ENCODE measurements at regions not wholly inside any gene's neighbourhood (a gene's known extent, or its start where the extent isn't known, plus 50 kb on each side); places are given as distances from the start of the nearest gene placed in this dataset.

DNA sequence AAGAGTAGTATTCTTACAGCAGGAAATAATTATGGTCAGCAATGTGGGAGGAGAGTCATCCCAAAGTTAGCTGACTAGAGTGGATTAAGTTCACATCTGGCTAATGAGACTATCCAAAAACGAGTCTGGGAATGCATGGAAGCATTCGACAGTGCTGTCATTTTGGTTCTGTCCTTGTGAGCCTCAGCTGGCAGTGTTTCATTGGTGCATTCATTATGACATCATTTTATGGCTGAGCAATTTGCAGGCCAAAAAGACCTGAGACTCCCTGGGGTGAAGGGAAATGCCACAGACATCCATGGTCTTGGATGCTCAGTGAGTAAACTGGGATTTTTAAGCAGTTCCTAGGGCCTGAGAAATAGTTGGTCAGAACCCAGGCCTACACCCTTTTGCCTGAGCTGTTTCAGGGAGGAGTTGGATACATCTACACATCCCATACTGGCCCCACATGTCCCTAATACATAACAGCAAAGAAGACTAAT, 196.4 kb upstream of the CCN2 start:
- Histone ChIP-seq H3K27me3 (ENCODE audit: control insufficient read depth in 5 of 5, insufficient read depth in 4 of 5, low read length in 5 of 5) (no peaks in the 10 kb centered on the region), H3K9me3 (ENCODE audit: control insufficient read depth in 5 of 5, low read length in 5 of 5) (no peaks in the 10 kb centered on the region), H3K9ac (ENCODE audit: low read length in 5 of 5) (no peak overlapping the region), H3K27ac (ENCODE audit: low read depth, low read length) (peak overlapping the region; percentile 57), H3K36me3 (ENCODE audit: control insufficient read depth in 5 of 5, insufficient read depth in 5 of 5, low read length in 5 of 5) (no peaks in the 10 kb centered on the region), H3K4me3 (ENCODE audit: low read depth in 1 of 5, low read length in 5 of 5) (no peak overlapping the region), H3K4me1 (ENCODE audit: control insufficient read depth in 5 of 5, insufficient read depth in 5 of 5, low read length in 5 of 5) (no peaks in the 10 kb centered on the region)

DNA sequence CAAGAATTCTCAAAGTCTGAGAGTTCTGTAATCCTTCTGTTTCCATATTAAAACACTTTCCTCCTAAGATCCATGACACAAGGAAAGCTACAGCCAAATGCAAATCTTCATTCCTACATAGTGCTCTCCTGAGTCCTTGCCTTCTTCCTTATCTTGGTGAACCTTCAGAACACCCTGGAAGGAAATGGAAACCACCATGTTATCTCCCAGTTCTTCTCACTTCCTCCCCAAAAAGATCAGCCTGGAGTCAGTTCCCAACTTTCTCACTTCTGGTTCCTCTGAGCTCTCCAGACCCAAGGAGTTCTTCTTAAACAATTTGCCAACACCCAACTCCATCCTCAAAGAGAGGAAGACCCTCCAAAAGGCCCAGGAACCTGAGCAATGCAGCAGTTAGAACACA, 193.3 kb upstream of the CCN2 start:
- Histone ChIP-seq H3K27ac (ENCODE audit: low read depth, low read length) (no peak overlapping the region), H3K36me3 (ENCODE audit: control insufficient read depth in 5 of 5, insufficient read depth in 5 of 5, low read length in 5 of 5) (no peaks in the 10 kb centered on the region), H3K27me3 (ENCODE audit: control insufficient read depth in 5 of 5, insufficient read depth in 4 of 5, low read length in 5 of 5) (no peaks in the 10 kb centered on the region), H3K4me3 (ENCODE audit: low read depth in 1 of 5, low read length in 5 of 5) (no peak overlapping the region), H3K9ac (ENCODE audit: low read length in 5 of 5) (no peak overlapping the region), H3K4me1 (ENCODE audit: control insufficient read depth in 5 of 5, insufficient read depth in 5 of 5, low read length in 5 of 5) (no peaks in the 10 kb centered on the region), H3K9me3 (ENCODE audit: control insufficient read depth in 5 of 5, low read length in 5 of 5) (no peaks in the 10 kb centered on the region)

DNA sequence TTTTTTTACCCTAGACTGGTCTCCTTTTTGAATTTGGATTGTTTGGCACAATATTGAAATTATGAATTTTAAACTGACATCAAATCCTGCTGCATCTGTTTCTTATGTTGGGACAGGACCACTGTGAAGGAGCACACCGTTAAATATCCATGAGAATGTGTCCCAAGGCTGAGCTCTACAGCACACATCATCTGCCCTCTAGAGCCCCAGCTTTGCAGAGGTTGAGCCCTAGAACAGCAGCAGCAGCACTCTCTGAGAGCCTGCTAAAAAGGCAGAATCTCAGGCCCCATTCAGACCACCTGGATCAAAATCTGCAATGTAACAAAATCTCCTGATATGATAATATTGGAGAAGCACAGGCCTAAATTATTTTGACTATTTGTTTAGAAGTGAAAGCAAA, 192.1 kb upstream of the CCN2 start:
- no peak overlapping the region for H3K4me3 ChIP-seq (ENCODE audit: low read depth in 1 of 5, low read length in 5 of 5)
- H3K9ac ChIP-seq (ENCODE audit: low read length in 5 of 5), result no peak overlapping the region
- H3K27ac ChIP-seq (ENCODE audit: low read depth, low read length), result no peak overlapping the region
- H3K4me1 ChIP-seq (ENCODE audit: control insufficient read depth in 5 of 5, insufficient read depth in 5 of 5, low read length in 5 of 5), result no peaks in the 10 kb centered on the region
- H3K27me3 ChIP-seq (ENCODE audit: control insufficient read depth in 5 of 5, insufficient read depth in 4 of 5, low read length in 5 of 5), result no peaks in the 10 kb centered on the region
- H3K9me3 ChIP-seq (ENCODE audit: control insufficient read depth in 5 of 5, low read length in 5 of 5), result no peaks in the 10 kb centered on the region
- H3K36me3 ChIP-seq (ENCODE audit: control insufficient read depth in 5 of 5, insufficient read depth in 5 of 5, low read length in 5 of 5), result no peaks in the 10 kb centered on the region

DNA sequence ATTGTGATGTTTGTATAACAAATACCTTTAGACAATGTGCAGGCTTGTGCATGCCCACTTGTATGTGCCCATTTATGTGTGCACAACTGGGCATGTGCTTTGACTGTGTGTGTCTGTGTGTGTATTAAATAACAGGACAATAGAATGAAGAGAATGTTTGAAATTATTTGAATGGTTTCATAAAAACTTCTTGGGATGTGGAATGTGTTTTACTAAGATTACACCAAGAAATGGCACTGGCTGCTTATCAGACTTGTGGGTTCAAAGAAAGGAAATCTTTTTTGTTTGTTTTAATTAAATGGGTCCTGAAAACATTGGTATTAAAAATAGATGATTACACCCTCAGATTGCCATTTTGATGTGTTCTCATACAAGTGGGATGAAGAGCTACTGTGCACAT, 191.6 kb upstream of the CCN2 start:
- Histone ChIP-seq H3K36me3 (ENCODE audit: control insufficient read depth in 5 of 5, insufficient read depth in 5 of 5, low read length in 5 of 5) (no peaks in the 10 kb centered on the region), H3K4me3 (ENCODE audit: low read depth in 1 of 5, low read length in 5 of 5) (no peak overlapping the region), H3K4me1 (ENCODE audit: control insufficient read depth in 5 of 5, insufficient read depth in 5 of 5, low read length in 5 of 5) (no peaks in the 10 kb centered on the region), H3K27ac (ENCODE audit: low read depth, low read length) (no peak overlapping the region), H3K9me3 (ENCODE audit: control insufficient read depth in 5 of 5, low read length in 5 of 5) (no peaks in the 10 kb centered on the region), H3K27me3 (ENCODE audit: control insufficient read depth in 5 of 5, insufficient read depth in 4 of 5, low read length in 5 of 5) (no peaks in the 10 kb centered on the region), H3K9ac (ENCODE audit: low read length in 5 of 5) (no peak overlapping the region)

DNA sequence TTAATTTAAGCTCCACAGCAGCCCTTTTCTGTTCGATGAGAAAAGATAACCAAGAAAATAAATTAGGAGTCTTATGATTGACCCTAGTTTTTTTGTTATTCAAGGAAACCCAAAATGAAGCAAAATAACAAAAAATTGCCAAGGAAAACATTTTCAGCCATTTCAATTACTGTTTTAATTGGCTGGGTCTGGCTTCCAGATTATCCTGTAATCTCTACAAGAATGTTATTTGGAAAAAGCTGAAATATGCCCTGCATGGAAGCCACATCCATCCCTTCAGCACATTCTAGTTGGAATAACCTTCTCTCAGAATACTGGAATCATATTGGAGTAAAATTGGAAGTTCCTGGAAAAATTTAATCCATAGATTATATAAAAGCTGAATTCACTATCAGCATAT, 191.1 kb upstream of the CCN2 start:
- Histone ChIP-seq H3K36me3 (ENCODE audit: control insufficient read depth in 5 of 5, insufficient read depth in 5 of 5, low read length in 5 of 5) (no peaks in the 10 kb centered on the region), H3K27me3 (ENCODE audit: control insufficient read depth in 5 of 5, insufficient read depth in 4 of 5, low read length in 5 of 5) (no peaks in the 10 kb centered on the region), H3K4me3 (ENCODE audit: low read depth in 1 of 5, low read length in 5 of 5) (no peak overlapping the region), H3K9ac (ENCODE audit: low read length in 5 of 5) (no peak overlapping the region), H3K4me1 (ENCODE audit: control insufficient read depth in 5 of 5, insufficient read depth in 5 of 5, low read length in 5 of 5) (no peaks in the 10 kb centered on the region), H3K27ac (ENCODE audit: low read depth, low read length) (no peak overlapping the region), H3K9me3 (ENCODE audit: control insufficient read depth in 5 of 5, low read length in 5 of 5) (no peaks in the 10 kb centered on the region)

DNA sequence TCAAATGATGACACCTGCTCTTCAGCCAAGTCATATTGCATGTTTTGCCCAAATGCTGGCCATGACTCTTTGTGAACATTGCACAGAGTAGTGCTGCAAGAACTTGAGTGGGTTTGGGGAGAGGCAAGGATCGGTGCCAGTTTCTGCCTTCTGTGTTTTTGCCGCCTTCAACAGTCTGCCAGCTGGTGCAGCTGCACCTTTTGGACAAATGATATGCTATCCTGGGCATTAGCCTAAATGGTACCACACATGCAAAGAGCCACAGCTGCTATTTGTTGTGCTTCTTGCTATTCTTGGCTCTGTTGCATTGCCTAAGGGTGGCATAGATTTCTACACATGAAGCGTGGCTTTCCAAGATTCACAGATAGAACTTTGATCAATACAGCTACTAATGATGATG, 189.0 kb upstream of the CCN2 start:
- H3K36me3 ChIP-seq (ENCODE audit: control insufficient read depth in 5 of 5, insufficient read depth in 5 of 5, low read length in 5 of 5), result no peaks in the 10 kb centered on the region
- H3K27me3 ChIP-seq (ENCODE audit: control insufficient read depth in 5 of 5, insufficient read depth in 4 of 5, low read length in 5 of 5), result no peaks in the 10 kb centered on the region
- no peak overlapping the region for H3K9ac ChIP-seq (ENCODE audit: low read length in 5 of 5)
- H3K27ac ChIP-seq (ENCODE audit: low read depth, low read length), result no peak overlapping the region
- H3K9me3 ChIP-seq (ENCODE audit: control insufficient read depth in 5 of 5, low read length in 5 of 5), result no peaks in the 10 kb centered on the region
- H3K4me3 ChIP-seq (ENCODE audit: low read depth in 1 of 5, low read length in 5 of 5), result no peak overlapping the region
- H3K4me1 ChIP-seq (ENCODE audit: control insufficient read depth in 5 of 5, insufficient read depth in 5 of 5, low read length in 5 of 5), result no peaks in the 10 kb centered on the region

DNA sequence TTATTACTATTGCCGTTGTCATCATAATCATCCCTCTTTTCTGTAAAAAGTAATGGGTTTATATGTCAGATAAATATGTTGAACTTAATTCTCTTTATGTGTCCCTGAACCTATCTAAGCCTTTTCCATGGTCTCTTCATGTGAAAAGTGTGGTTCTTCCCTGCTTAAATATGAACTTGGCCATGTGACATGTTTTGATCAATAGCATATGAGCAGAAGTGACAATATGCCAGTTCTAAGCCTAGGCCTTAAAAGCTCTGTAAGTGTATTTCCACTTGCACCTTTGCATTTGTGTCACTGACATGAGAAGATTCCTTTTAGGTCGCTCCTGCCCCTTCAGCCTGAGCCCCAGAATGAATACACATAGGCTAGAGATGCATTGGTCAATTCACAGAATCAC, 188.4 kb upstream of the CCN2 start:
- Histone ChIP-seq H3K9me3 (ENCODE audit: control insufficient read depth in 5 of 5, low read length in 5 of 5) (no peaks in the 10 kb centered on the region), H3K4me3 (ENCODE audit: low read depth in 1 of 5, low read length in 5 of 5) (no peak overlapping the region), H3K4me1 (ENCODE audit: control insufficient read depth in 5 of 5, insufficient read depth in 5 of 5, low read length in 5 of 5) (no peaks in the 10 kb centered on the region), H3K36me3 (ENCODE audit: control insufficient read depth in 5 of 5, insufficient read depth in 5 of 5, low read length in 5 of 5) (no peaks in the 10 kb centered on the region), H3K27me3 (ENCODE audit: control insufficient read depth in 5 of 5, insufficient read depth in 4 of 5, low read length in 5 of 5) (no peaks in the 10 kb centered on the region), H3K27ac (ENCODE audit: low read depth, low read length) (no peak overlapping the region), H3K9ac (ENCODE audit: low read length in 5 of 5) (no peak overlapping the region)

DNA sequence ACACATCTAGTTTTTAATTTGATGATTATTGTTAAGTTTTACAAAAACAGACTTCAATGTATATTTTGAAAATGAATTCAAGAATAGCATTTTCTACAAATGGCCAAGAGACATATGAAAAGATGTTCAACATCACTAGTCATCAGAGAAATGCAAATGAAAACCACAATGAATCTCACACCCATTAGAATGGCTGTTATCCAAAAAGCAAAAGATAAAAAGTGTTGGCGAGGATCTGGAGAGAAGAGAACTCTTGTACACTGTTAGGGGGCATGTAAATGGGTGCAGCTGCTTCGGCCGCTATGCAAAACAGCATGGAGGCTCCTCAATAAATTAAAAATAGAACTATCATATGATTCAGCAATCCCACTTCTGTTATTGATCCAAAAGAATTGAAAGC, 185.8 kb upstream of the CCN2 start:
- no peak overlapping the region for H3K9ac ChIP-seq (ENCODE audit: low read length in 5 of 5)
- peaks cover 0 to 21% (median 15%) of the 10 kb centered on the region in 5 donors for H3K4me1 ChIP-seq (ENCODE audit: control insufficient read depth in 5 of 5, insufficient read depth in 5 of 5, low read length in 5 of 5)
- H3K9me3 ChIP-seq (ENCODE audit: control insufficient read depth in 5 of 5, low read length in 5 of 5), result no peaks in the 10 kb centered on the region
- H3K36me3 ChIP-seq (ENCODE audit: control insufficient read depth in 5 of 5, insufficient read depth in 5 of 5, low read length in 5 of 5), result no peaks in the 10 kb centered on the region
- no peak overlapping the region for H3K4me3 ChIP-seq (ENCODE audit: low read depth in 1 of 5, low read length in 5 of 5)
- H3K27me3 ChIP-seq (ENCODE audit: control insufficient read depth in 5 of 5, insufficient read depth in 4 of 5, low read length in 5 of 5), result peaks cover 0 to 1% (median 0%) of the 10 kb centered on the region in 5 donors
- no peak overlapping the region for H3K27ac ChIP-seq (ENCODE audit: low read depth, low read length)

DNA sequence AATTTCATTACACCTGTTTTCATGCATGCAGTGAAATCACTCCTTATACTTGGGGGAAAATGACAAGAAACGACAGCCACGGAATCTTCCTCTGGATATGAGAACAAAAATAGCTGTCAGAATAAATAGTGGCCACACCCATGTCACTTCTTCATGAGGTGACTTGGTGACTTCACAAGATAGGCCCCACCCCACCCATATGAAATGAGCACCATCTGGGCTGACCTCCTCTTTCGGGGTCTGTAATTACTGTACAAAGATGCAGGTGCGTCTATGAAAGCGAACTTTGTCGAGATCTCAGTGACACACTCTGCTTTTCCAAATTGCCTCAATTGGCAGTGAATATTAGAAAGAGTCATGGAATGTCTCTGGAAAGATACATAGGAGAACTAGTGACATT, 184.2 kb upstream of the CCN2 start:
- no peaks in the 10 kb centered on the region for H3K36me3 ChIP-seq (ENCODE audit: control insufficient read depth in 5 of 5, insufficient read depth in 5 of 5, low read length in 5 of 5)
- H3K9me3 ChIP-seq (ENCODE audit: control insufficient read depth in 5 of 5, low read length in 5 of 5), result no peaks in the 10 kb centered on the region
- no peak overlapping the region for H3K4me3 ChIP-seq (ENCODE audit: low read depth in 1 of 5, low read length in 5 of 5)
- no peak overlapping the region for H3K9ac ChIP-seq (ENCODE audit: low read length in 5 of 5)
- H3K4me1 ChIP-seq (ENCODE audit: control insufficient read depth in 5 of 5, insufficient read depth in 5 of 5, low read length in 5 of 5), result peaks cover 9 to 36% (median 30%) of the 10 kb centered on the region in 5 donors
- H3K27me3 ChIP-seq (ENCODE audit: control insufficient read depth in 5 of 5, insufficient read depth in 4 of 5, low read length in 5 of 5), result peaks cover 0 to 3% (median 0%) of the 10 kb centered on the region in 5 donors
- no peak overlapping the region for H3K27ac ChIP-seq (ENCODE audit: low read depth, low read length)

DNA sequence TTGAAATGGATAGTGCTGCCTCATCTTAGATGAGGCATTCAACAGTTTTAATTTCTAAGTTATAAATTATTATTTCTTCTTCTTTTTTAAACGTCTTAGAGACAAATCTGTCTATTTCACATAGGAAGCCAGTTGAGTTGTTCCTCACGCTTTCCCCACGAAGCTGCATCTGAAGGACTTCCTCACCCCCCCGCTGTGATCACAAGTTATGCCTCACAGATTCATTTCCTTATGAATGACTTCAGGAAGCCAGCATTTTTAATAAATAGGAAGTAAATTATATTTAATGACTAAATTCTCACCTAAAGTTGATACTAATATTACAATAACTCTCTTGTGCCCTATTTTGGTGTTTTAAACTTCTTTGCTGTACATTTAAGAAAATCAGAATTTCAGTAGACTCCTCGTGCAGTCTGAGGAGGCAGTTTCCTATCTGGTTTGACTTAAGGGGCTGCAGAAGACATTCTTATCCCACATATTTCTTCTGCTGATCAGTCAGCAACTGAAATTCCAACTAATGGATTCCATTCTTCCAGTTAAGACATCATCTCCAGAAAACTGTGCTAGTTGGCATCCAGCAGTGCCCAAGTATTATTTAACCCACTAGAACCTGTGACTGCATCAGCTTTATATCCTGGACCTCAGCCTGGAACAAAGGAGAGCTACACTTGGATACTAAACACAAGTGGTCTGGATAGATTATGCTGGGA, 182.7 kb upstream of the CCN2 start:
- peaks cover 9 to 38% (median 31%) of the 10 kb centered on the region in 5 donors for H3K4me1 ChIP-seq (ENCODE audit: control insufficient read depth in 5 of 5, insufficient read depth in 5 of 5, low read length in 5 of 5)
- H3K36me3 ChIP-seq (ENCODE audit: control insufficient read depth in 5 of 5, insufficient read depth in 5 of 5, low read length in 5 of 5), result no peaks in the 10 kb centered on the region
- no peak overlapping the region for H3K9ac ChIP-seq (ENCODE audit: low read length in 5 of 5)
- no peak overlapping the region for H3K4me3 ChIP-seq (ENCODE audit: low read depth in 1 of 5, low read length in 5 of 5)
- peaks cover 0 to 3% (median 0%) of the 10 kb centered on the region in 5 donors for H3K27me3 ChIP-seq (ENCODE audit: control insufficient read depth in 5 of 5, insufficient read depth in 4 of 5, low read length in 5 of 5)
- H3K9me3 ChIP-seq (ENCODE audit: control insufficient read depth in 5 of 5, low read length in 5 of 5), result no peaks in the 10 kb centered on the region
- H3K27ac ChIP-seq (ENCODE audit: low read depth, low read length), result peak overlapping the region; percentile 59

All from subcutaneous abdominal adipose tissue (tissue), 5 donors.